HG03439 (cell line): ENCODE measurements at regions not wholly inside any gene's neighbourhood (a gene's known extent, or its start where the extent isn't known, plus 50 kb on each side); places are given as distances from the start of the nearest gene placed in this dataset.
"Not testable (repeated sequence)": the region's sequence is repeated elsewhere in the genome, so short reads cannot be mapped to it uniquely, and the experiment has no call there.

Experiments
- ATAC-seq: cut with Tn5 transposase; IDR thresholded peaks from one replicate; pipeline ENCODE4 v1.9.1; 2021; ENCODE audit warnings: mild to moderate bottlenecking, moderate library complexity; ENCODE audit not compliant: unreplicated experiment

GRCh38 chr22:48422900-48423480, 1404.7 kb downstream of the BRD1 start:
- ATAC-seq = no peak

- no peak for ATAC-seq
Observed at GRCh38 chr22:48418831-48419230, 1408.8 kb downstream of the BRD1 start.

GRCh38 chr22:48417225-48418070, 1410.2 kb downstream of the BRD1 start:
- no peak for ATAC-seq

- no peak for ATAC-seq
Observed at GRCh38 chr22:48416396-48417224, 1411.1 kb downstream of the BRD1 start.

- no peak for ATAC-seq
Observed at GRCh38 chr22:48415520-48415919, 1412.2 kb downstream of the BRD1 start.

GRCh38 chr22:48414651-48415050, 1413.0 kb downstream of the BRD1 start:
- ATAC-seq = no peak

- ATAC-seq = not testable (repeated sequence)
Observed at GRCh38 chr22:48412931-48413330, 1414.7 kb downstream of the BRD1 start.

- ATAC-seq = no peak
Observed at GRCh38 chr22:48410536-48410935, 1417.1 kb downstream of the BRD1 start.

GRCh38 chr22:48407256-48407955, 1420.3 kb downstream of the BRD1 start:
- no peak for ATAC-seq

- ATAC-seq = no peak
Observed at GRCh38 chr22:48406161-48406560, 1421.5 kb downstream of the BRD1 start.

GRCh38 chr22:48405741-48406140, 1421.9 kb downstream of the BRD1 start:
- no peak for ATAC-seq

GRCh38 chr22:48404801-48405447, 1422.7 kb downstream of the BRD1 start:
- no peak for ATAC-seq

- ATAC-seq = no peak
Observed at GRCh38 chr22:48403521-48404403, 1423.9 kb downstream of the BRD1 start.

GRCh38 chr22:48402591-48403031, 1425.1 kb downstream of the BRD1 start:
- ATAC-seq = no peak

GRCh38 chr22:48401523-48401922, 1426.2 kb downstream of the BRD1 start:
- not testable (repeated sequence) for ATAC-seq

GRCh38 chr22:48398181-48398905, 1429.3 kb downstream of the BRD1 start:
- ATAC-seq = no peak

GRCh38 chr22:48397531-48398180, 1430.0 kb downstream of the BRD1 start:
- no peak for ATAC-seq
